ENCODE measurements at regions not wholly inside any gene's neighbourhood (a gene's known extent, or its start where the extent isn't known, plus 50 kb on each side); places are given as distances from the start of the nearest gene placed in this dataset.

- ChIA-PET POLR2A (no interaction called here), CTCF (ENCODE audit: low intra/inter-chr PET ratio, low total read pairs) (no interaction called here)
- no peak overlapping the region for H3K27ac ChIP-seq (ENCODE audit: extremely low read length, insufficient read depth, low read length)
- H3K4me2 ChIP-seq (ENCODE audit: low read depth, low read length): no peak overlapping the region
- H3K9ac ChIP-seq (ENCODE audit: insufficient read depth, low read depth, low read length): no peak overlapping the region
- no peaks in the 10 kb centered on the region for H3K4me1 ChIP-seq (ENCODE audit: insufficient read depth, low read length)
- TF ChIP-seq HOXD1 (CRISPR knock-in tag; IDR thresholded peaks at IDR 0.05) (no peak), ZNF605 (CRISPR knock-in tag; IDR thresholded peaks at IDR 0.05) (no peak), RNF2 (conservative IDR thresholded peaks at IDR 0.05; ENCODE audit: low read depth) (no peak), ZNF282 (IDR thresholded peaks at IDR 0.05; ENCODE audit: partially characterized antibody) (no peak), NFKBIZ (CRISPR knock-in tag; IDR thresholded peaks at IDR 0.05) (no peak), ZKSCAN1 (IDR thresholded peaks at IDR 0.05; ENCODE audit: low read length) (no peak), ZNF607 (CRISPR knock-in tag; IDR thresholded peaks at IDR 0.05; ENCODE audit: borderline replicate concordance) (no peak), ZNF577 (CRISPR knock-in tag; IDR thresholded peaks at IDR 0.05; ENCODE audit: borderline replicate concordance, low read depth) (no peak), ZFP36L1 (CRISPR knock-in tag; IDR thresholded peaks at IDR 0.05) (no peak), ZNF33B (CRISPR knock-in tag; IDR thresholded peaks at IDR 0.05) (no peak), PRMT3 (CRISPR knock-in tag; IDR thresholded peaks at IDR 0.05; ENCODE audit: borderline replicate concordance, low read depth) (no peak), SOX13 (IDR thresholded peaks at IDR 0.05) (no peak), SOX13 (CRISPR knock-in tag; conservative IDR thresholded peaks at IDR 0.05 in 1 of 2, IDR thresholded peaks at IDR 0.05 in 1 of 2) (no peak), ZBTB7A (CRISPR knock-in tag; IDR thresholded peaks at IDR 0.05) (no peak), SMC3 (IDR thresholded peaks at IDR 0.05; ENCODE audit: low read length) (no peak), ZNF10 (CRISPR knock-in tag; IDR thresholded peaks at IDR 0.05; ENCODE audit: borderline replicate concordance, low read depth) (no peak), DDIT3 (CRISPR knock-in tag; IDR thresholded peaks at IDR 0.05) (no peak), MTA1 (CRISPR knock-in tag; IDR thresholded peaks at IDR 0.05; ENCODE audit: borderline replicate concordance) (no peak)
- no TSS peak for BruUV-seq (replicated peaks)
- no peak for DNase-seq (ENCODE audit: low spot score)
- 52% methylated on average over 8 of the region's 25 CpGs for WGBS (ENCODE audit: low lambda C conversion rate)
- no peaks in the 10 kb centered on the region for H3K36me3 ChIP-seq (replicated peaks in 1 of 2; ENCODE audit: control insufficient read depth in 1 of 2, insufficient read depth in 2 of 2, low read length in 2 of 2)
- no peaks in the 10 kb centered on the region for H4K20me1 ChIP-seq (ENCODE audit: insufficient read depth, low read length)
- H3K27me3 ChIP-seq (ENCODE audit: control insufficient read depth in 1 of 2, insufficient read depth in 2 of 2, low read length in 2 of 2): peaks cover 1 to 3% of the 10 kb centered on the region in 2 experiments; a peak in 2 of 5 replicates
- intact Hi-C loops (cut with micrococcal nuclease; ENCODE audit: unreplicated experiment): no loop called here
- in situ Hi-C loops (cut with HindIII; ENCODE audit: extremely low pct_ligation_motif_present, low pct_unique_long_range_greater_than_20kb): no loop called here
- no peaks in the 10 kb centered on the region for H3K79me2 ChIP-seq (ENCODE audit: insufficient read depth, low read length)
- no peaks in the 10 kb centered on the region for H3K9me3 ChIP-seq (ENCODE audit: low read length)
- H3K4me3 ChIP-seq (replicated peaks in 1 of 3; ENCODE audit: insufficient read depth in 1 of 3, low read depth in 2 of 3, low read length in 3 of 3): no peak overlapping the region
- no peak for ATAC-seq
- no peak for FAIRE-seq
- no peak overlapping the region for H2AFZ ChIP-seq (ENCODE audit: low read length)
These were observed 349.6 kb downstream of the MATN1 start for GRCh38 chr1:30373471-30374399.
